Activated CD4-positive, alpha-beta T cell treated with anti-CD3 and anti-CD28 coated beads, Interleukin-2, amount 50 U/mL, for 4 hours (primary cell): ENCODE measurements at regions not wholly inside any gene's neighbourhood (a gene's known extent, or its start where the extent isn't known, plus 50 kb on each side); places are given as distances from the start of the nearest gene placed in this dataset.

ENCODE experiments used
- DNase-seq, 2 experiments: peaks; one replicate each; pipeline ENCODE4 v3.0.0-alpha.2; 2020

DNA sequence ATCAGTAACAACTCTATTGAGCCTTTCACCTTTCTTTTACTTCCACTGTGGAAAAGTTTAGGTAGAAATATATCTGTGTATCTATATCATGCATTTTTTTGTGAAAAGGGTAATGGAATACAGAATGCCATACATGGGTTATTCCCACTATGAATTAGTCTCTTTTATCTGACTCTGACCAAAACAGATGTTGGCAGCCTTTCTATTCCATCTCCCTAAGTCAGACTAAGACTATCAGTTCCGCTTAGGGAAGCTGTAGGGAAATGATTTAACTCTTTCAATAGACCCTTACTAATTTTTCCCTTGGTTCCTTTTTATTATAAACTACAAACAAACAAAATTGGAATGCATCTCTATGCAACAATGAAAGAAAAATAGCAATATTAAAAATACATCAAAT, 92.3 kb upstream of the LEF1 start:
- DNase-seq = no peak

DNA sequence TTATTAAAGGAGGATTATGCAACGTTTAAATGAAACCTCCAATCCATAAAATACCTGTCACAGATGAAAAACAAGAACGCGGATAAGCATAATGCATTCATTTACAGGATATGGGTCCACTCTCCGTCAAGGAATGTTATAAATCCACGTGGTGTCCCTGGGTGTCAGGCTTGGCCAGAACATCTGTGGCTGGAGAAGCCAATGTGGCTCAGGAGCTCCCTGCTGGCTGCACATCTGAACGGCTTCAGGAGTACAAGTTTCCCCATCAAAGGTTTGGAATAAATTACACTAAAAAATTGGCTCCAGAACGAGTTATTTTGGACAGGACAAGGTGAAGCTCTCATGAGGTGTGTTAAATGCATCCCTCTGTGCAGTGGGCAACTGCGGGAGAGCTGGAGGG, 87.8 kb upstream of the LEF1 start:
- DNase-seq = no peak

DNA sequence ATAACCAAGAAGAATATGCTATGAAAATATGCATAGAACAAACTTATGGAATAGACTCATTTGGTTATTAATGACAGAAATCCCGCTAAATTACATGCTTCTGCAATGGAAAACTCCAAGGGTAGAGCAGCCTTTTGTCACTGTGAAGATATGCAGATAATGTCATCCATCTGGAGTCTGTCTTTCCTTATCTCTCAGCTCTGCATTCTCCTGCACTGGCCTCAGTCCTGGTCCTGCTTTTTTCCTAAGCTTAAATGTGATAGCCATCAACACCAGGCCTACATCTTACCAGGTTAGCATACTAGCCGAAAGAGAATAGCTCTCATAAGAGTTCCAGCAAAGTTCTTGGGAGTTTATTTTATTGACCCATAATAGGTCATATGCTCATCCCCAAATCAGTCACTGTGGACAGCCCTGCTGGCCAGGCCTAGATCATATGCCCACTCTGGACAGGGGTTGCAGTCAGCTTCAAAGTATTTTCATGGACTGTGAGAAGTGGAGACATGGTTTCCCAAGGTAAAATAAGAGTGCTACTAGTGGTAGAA, 86.5 kb upstream of the LEF1 start:
- DNase-seq = no peak

DNA sequence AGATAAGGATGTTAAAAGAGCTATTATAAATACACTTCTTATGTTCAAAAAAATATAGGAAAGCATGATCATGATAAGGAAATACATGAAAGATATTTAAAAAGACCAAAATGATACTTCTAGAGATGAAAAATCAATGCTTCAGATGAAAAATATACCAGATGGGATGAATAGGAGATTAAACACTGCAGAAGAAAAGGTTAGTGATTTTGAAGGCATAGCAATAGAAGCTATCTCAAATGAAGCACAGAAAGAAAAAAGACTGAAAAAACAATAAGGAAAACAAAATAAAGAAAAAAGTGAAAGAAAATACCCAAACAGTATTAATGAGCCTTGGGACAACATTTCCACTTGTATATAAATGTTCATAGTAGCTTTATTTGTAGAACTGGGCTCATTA, 80.7 kb upstream of the LEF1 start:
- no peak for DNase-seq

DNA sequence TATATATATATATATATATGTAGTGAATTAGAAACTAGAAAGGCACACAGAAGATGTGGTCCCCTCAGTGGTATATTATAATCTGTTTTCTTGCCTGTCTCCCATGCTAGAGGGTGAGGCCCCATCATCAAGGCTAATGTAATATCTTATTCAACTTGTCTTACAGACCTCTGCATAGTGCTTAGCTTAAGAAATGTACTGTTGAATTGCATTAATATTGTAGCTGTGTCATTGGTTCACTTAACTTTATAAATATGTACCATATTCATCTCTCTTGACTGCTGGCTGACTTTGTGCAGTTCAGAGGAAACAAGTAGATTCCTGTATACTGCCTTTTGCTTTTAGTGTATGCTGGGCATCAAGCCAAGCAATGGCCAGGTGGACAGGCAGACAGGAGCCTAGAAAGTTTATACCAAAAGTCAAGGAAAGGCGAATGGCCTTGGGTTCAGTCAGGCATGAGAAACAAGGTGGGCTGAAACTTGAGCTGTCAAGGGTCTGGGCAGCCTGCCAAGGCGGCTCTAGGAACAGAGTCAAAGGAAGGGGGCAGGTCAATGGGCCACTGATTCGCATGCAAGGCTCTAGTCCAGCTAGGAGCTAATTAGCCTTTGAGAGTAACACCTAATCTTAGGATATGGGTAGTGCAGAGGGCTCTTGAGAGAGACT, 78.8 kb upstream of the LEF1 start:
- no peak for DNase-seq

DNA sequence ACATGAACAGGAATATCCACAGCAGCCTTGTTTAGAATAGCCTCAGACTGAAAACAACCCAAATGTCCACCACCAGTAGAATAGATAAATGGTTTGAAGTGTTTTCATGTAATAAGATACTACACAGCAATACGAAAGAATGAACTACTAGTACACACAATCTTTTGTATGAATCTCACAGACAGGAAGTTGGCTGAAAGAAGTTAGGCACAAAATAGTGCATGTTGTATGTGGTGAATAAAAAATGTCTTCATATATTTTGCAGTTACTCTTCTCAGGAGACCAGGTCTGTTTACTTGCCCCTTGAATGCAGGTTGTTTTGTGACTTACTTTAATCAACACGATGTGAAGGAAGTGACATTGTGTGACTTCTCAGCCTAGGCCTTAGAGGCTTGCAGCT, 75.9 kb upstream of the LEF1 start:
- no peak for DNase-seq

DNA sequence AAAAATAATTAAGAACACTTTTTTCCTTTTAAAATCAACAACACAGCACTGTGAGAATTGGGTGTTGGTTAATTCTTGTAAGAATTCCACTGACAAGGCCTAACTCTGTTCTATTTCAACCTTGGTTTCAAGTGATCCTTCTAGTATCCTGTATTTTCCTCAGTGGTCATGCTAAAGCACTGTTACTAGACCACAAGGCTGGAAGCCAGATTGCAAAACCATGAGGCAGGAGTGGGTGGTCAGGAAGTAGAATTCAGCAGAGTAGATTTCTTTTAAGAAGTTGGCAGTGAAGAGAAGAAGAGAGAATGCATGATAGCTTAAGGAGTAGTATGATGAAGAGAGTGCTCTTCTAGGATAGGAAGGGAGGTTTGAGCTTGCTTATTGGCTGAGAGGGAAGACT, 71.6 kb upstream of the LEF1 start:
- no peak for DNase-seq

DNA sequence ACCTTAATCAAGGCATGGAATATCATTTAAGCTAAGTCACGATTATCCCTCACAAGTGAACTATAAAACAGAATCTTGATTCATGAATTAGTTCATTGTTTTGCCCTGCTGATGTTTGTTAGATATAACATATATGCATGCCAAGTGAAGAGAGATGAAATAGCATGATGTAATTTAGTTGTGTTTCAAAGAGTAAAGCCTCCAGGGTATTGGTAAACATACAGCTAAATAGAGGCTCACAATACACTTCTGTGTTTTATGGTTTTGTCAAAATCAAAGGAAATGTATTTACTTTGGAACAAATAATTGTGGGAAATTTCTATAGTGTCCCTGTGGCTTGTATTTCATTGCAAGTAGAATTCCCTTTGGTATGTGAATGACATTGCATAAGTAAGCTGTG, 69.0 kb upstream of the LEF1 start:
- no peak for DNase-seq

DNA sequence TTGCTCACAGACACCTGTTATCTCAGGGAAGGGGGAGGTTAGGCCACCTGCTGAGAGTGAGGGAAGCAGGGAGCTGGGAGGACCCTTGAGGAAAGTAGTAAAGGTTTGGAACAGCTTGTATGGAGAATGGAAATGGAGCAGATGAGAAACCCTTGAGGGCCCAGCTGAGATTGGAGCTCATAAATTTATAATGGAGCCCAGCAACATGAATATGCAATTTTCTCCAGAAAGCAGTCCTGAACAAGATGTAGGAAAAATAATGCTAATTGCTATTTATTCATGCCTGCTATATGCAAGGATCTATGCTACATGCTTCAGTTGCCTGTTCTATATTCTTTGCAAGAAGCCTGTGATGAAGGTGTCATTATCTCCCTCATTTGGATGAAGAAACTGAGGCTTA, 67.5 kb upstream of the LEF1 start:
- DNase-seq = no peak

DNA sequence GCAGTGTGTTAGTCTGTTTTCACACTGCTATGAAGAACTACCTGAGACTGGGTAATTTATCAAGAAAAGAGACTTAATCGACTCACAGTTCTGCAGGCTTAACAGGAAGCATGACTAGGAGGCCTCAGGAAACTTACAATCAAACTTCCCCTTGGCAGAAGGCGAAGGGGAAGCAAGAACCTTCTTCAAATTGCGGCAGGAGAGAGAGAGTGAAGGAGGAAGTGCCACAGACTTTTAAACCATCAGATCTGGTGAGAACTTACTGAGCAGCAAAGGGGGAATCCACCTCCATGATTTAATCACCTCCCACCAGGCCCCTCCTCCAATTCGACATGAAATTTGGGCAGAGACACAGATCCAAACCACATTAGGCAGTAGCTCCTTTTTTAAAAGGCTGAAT, 59.2 kb upstream of the LEF1 start:
- DNase-seq = no peak

DNA sequence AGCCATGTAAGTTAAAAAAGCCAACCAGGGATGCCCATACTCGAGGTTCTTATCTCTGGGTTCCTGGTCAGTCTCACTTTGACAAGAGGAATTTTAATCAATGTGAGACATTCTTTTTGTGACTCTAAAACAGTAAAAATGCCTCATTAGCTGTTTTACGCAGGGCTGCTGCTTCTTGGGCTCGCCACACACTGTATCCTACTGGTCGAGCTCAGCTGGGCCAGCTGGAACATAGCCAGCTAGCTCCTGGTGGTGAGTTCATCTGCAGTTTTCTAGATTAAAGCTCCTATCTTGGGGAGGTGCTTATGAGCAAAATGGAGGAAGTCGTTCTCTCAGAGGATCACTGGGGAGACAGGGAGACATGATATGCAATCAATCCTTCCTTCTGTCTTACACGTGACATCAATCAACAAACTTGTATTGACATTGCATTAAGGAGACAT, 55.9 kb upstream of the LEF1 start:
- no peak for DNase-seq

DNA sequence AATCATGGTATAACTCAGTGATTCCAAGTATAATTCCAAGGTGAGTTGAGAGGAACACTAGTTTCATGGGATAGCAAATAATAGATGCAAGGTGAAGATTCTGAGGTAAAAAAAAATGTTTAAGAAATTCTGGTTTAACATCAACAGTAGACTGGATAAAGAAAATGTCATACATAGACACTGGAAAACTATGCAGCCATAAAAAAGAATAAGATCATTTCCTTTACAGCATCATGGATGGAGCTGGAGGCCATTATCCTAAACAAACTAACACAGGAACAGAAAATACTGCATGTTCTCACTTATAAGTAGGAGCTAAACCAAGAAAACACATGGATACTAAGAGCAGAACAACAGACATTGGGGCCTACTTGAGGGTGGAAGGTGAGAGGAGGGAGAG, 54.6 kb upstream of the LEF1 start:
- no peak for DNase-seq

DNA sequence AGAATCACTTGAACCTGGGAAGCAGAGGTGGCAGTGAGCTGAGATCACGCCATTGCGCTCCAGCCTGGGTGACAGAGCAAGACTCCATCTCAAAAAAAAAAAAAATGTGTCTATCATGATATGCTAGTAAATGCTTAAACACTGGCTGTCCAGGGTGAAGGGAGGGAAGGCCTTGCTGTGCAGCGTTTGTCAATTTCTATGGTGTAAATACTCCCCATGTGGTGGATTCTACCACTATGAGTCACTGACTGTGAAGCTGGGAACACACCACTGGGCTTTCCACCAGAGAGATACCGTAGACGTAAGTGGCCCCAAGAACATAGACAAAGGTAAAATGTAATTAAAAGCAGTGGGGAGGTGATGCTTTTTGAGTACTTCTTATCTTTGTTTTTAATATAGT, 51.3 kb upstream of the LEF1 start:
- DNase-seq = no peak
